Memory B cell (primary cell): ENCODE measurements at regions not wholly inside any gene's neighbourhood (a gene's known extent, or its start where the extent isn't known, plus 50 kb on each side); places are given as distances from the start of the nearest gene placed in this dataset.

Experiments
- ATAC-seq: fragments of 150-1000 bp; cut with Tn5 transposase; 2 replicates; pipeline ENCODE4 v1.10.0; 2021; ENCODE audit warnings: low read depth, mild to moderate bottlenecking, moderate library complexity
- DNase-seq, 2 donors: peaks; one replicate each; pipeline ENCODE4 v3.0.0; 2022; ENCODE audit warnings: low spot score in 2 of 2
- H3K27ac Mint-ChIP-seq: one replicate; pipeline ENCODE4 v1.8.0; 2022; ENCODE audit warnings: mild to moderate bottlenecking, moderate library complexity, mixed read lengths
- H3K27me3 Mint-ChIP-seq: one replicate; pipeline ENCODE4 v1.8.0; 2022; ENCODE audit warnings: mixed read lengths
- H3K36me3 Mint-ChIP-seq: one replicate; pipeline ENCODE4 v1.8.0; 2022; ENCODE audit warnings: mild to moderate bottlenecking, mixed read lengths
- H3K4me1 Mint-ChIP-seq: one replicate; pipeline ENCODE4 v1.8.0; 2022; ENCODE audit warnings: mixed read lengths
- H3K4me3 Mint-ChIP-seq: one replicate; pipeline ENCODE4 v1.8.0; 2022; ENCODE audit warnings: mild to moderate bottlenecking, moderate library complexity, mixed read lengths
- H3K9me3 Mint-ChIP-seq: one replicate; pipeline ENCODE4 v1.8.0; 2022; ENCODE audit warnings: mixed read lengths

GRCh38 chr12:127678945-127679344 lies 588.0 kb upstream of the TMEM132C start:
- H3K27ac Mint-ChIP-seq = no peak overlapping the region
- no peaks in the 10 kb centered on the region for H3K27me3 Mint-ChIP-seq
- ATAC-seq (no peak), DNase-seq (no peak)
- H3K4me1 Mint-ChIP-seq = no peaks in the 10 kb centered on the region
- H3K9me3 Mint-ChIP-seq = no peaks in the 10 kb centered on the region
- H3K4me3 Mint-ChIP-seq = no peak overlapping the region
- H3K36me3 Mint-ChIP-seq = no peaks in the 10 kb centered on the region

GRCh38 chr12:127680516-127680915 lies 586.5 kb upstream of the TMEM132C start:
- Mint-ChIP-seq H3K27ac (no peak overlapping the region), H3K4me3 (no peak overlapping the region), H3K4me1 (no peaks in the 10 kb centered on the region), H3K27me3 (no peaks in the 10 kb centered on the region), H3K9me3 (no peaks in the 10 kb centered on the region), H3K36me3 (no peaks in the 10 kb centered on the region)
- no peak for DNase-seq
- no peak for ATAC-seq

- DNase-seq = no peak
- Mint-ChIP-seq H3K9me3 (no peaks in the 10 kb centered on the region), H3K36me3 (no peaks in the 10 kb centered on the region), H3K4me1 (no peaks in the 10 kb centered on the region), H3K27me3 (no peaks in the 10 kb centered on the region), H3K27ac (no peak overlapping the region), H3K4me3 (no peak overlapping the region)
- ATAC-seq = no peak
Measured at GRCh38 chr12:127681151-127681754, 585.7 kb upstream of the TMEM132C start.

GRCh38 chr12:127685491-127685890 lies 581.5 kb upstream of the TMEM132C start:
- DNase-seq = no peak
- no peak for ATAC-seq
- H3K4me1 Mint-ChIP-seq = no peaks in the 10 kb centered on the region
- no peaks in the 10 kb centered on the region for H3K36me3 Mint-ChIP-seq
- H3K9me3 Mint-ChIP-seq = peaks cover 1% of the 10 kb centered on the region
- H3K27ac Mint-ChIP-seq = no peak overlapping the region
- no peaks in the 10 kb centered on the region for H3K27me3 Mint-ChIP-seq
- no peak overlapping the region for H3K4me3 Mint-ChIP-seq

- no peak for ATAC-seq
- no peak for DNase-seq
- no peak overlapping the region for H3K27ac Mint-ChIP-seq
- no peaks in the 10 kb centered on the region for H3K27me3 Mint-ChIP-seq
- no peak overlapping the region for H3K4me3 Mint-ChIP-seq
- H3K4me1 Mint-ChIP-seq = no peaks in the 10 kb centered on the region
- H3K9me3 Mint-ChIP-seq = peaks cover 1% of the 10 kb centered on the region
- H3K36me3 Mint-ChIP-seq = no peaks in the 10 kb centered on the region
Measured at GRCh38 chr12:127685931-127686330, 581.0 kb upstream of the TMEM132C start.

- Mint-ChIP-seq H3K36me3 (no peaks in the 10 kb centered on the region), H3K4me1 (no peaks in the 10 kb centered on the region), H3K27ac (no peak overlapping the region), H3K9me3 (peaks cover 1% of the 10 kb centered on the region), H3K27me3 (no peaks in the 10 kb centered on the region), H3K4me3 (no peak overlapping the region)
- DNase-seq (no peak), ATAC-seq (no peak)
Measured at GRCh38 chr12:127687181-127687580, 579.8 kb upstream of the TMEM132C start.

- Mint-ChIP-seq H3K9me3 (peaks cover 1% of the 10 kb centered on the region), H3K36me3 (no peaks in the 10 kb centered on the region), H3K27ac (no peak overlapping the region), H3K27me3 (no peaks in the 10 kb centered on the region), H3K4me3 (no peak overlapping the region), H3K4me1 (no peaks in the 10 kb centered on the region)
- ATAC-seq = no peak
- DNase-seq = no peak
Measured at GRCh38 chr12:127688906-127689428, 578.0 kb upstream of the TMEM132C start.

GRCh38 chr12:127690161-127690560 lies 576.8 kb upstream of the TMEM132C start:
- no peak overlapping the region for H3K4me3 Mint-ChIP-seq
- H3K36me3 Mint-ChIP-seq = no peaks in the 10 kb centered on the region
- H3K4me1 Mint-ChIP-seq = no peaks in the 10 kb centered on the region
- H3K27ac Mint-ChIP-seq = no peak overlapping the region
- no peaks in the 10 kb centered on the region for H3K27me3 Mint-ChIP-seq
- no peak for DNase-seq
- ATAC-seq = no peak
- peaks cover 1% of the 10 kb centered on the region for H3K9me3 Mint-ChIP-seq

- no peaks in the 10 kb centered on the region for H3K36me3 Mint-ChIP-seq
- peaks cover 2% of the 10 kb centered on the region for H3K27me3 Mint-ChIP-seq
- no peak for DNase-seq
- H3K9me3 Mint-ChIP-seq = peaks cover 3% of the 10 kb centered on the region
- no peak overlapping the region for H3K4me3 Mint-ChIP-seq
- H3K4me1 Mint-ChIP-seq = no peaks in the 10 kb centered on the region
- no peak for ATAC-seq
- H3K27ac Mint-ChIP-seq = no peak overlapping the region
Measured at GRCh38 chr12:127696963-127697362, 570.0 kb upstream of the TMEM132C start.

GRCh38 chr12:127703026-127703425 lies 563.9 kb upstream of the TMEM132C start:
- H3K27ac Mint-ChIP-seq = no peak overlapping the region
- peaks cover 9% of the 10 kb centered on the region for H3K9me3 Mint-ChIP-seq
- H3K4me1 Mint-ChIP-seq = no peaks in the 10 kb centered on the region
- DNase-seq (no peak), ATAC-seq (no peak)
- H3K36me3 Mint-ChIP-seq = no peaks in the 10 kb centered on the region
- peaks cover 2% of the 10 kb centered on the region for H3K27me3 Mint-ChIP-seq
- H3K4me3 Mint-ChIP-seq = no peak overlapping the region

GRCh38 chr12:127711108-127711507 lies 555.9 kb upstream of the TMEM132C start:
- ATAC-seq (no peak), DNase-seq (no peak)
- Mint-ChIP-seq H3K36me3 (no peaks in the 10 kb centered on the region), H3K27me3 (no peaks in the 10 kb centered on the region), H3K9me3 (no peaks in the 10 kb centered on the region), H3K4me1 (no peaks in the 10 kb centered on the region), H3K4me3 (no peak overlapping the region), H3K27ac (no peak overlapping the region)

GRCh38 chr12:127712561-127712960 lies 554.4 kb upstream of the TMEM132C start:
- no peaks in the 10 kb centered on the region for H3K27me3 Mint-ChIP-seq
- no peak overlapping the region for H3K4me3 Mint-ChIP-seq
- H3K36me3 Mint-ChIP-seq = no peaks in the 10 kb centered on the region
- H3K9me3 Mint-ChIP-seq = no peaks in the 10 kb centered on the region
- no peak overlapping the region for H3K27ac Mint-ChIP-seq
- no peaks in the 10 kb centered on the region for H3K4me1 Mint-ChIP-seq
- ATAC-seq (no peak), DNase-seq (no peak)

- Mint-ChIP-seq H3K4me1 (no peaks in the 10 kb centered on the region), H3K27me3 (no peaks in the 10 kb centered on the region), H3K9me3 (peaks cover 1% of the 10 kb centered on the region), H3K4me3 (no peak overlapping the region), H3K36me3 (no peaks in the 10 kb centered on the region), H3K27ac (no peak overlapping the region)
- no peak for ATAC-seq
- no peak for DNase-seq
Measured at GRCh38 chr12:127716166-127716565, 550.8 kb upstream of the TMEM132C start.

- ATAC-seq = no peak
- no peaks in the 10 kb centered on the region for H3K27me3 Mint-ChIP-seq
Measured at GRCh38 chr12:127717278-127717677, 549.7 kb upstream of the TMEM132C start.

GRCh38 chr12:127720334-127720733 lies 546.6 kb upstream of the TMEM132C start:
- no peak for ATAC-seq
- no peaks in the 10 kb centered on the region for H3K36me3 Mint-ChIP-seq
- H3K9me3 Mint-ChIP-seq = peaks cover 3% of the 10 kb centered on the region
- H3K4me3 Mint-ChIP-seq = no peak overlapping the region
- no peak for DNase-seq
- H3K27me3 Mint-ChIP-seq = no peaks in the 10 kb centered on the region
- no peak overlapping the region for H3K27ac Mint-ChIP-seq
- H3K4me1 Mint-ChIP-seq = no peaks in the 10 kb centered on the region

More at GRCh38 chr12:127717278-127717677, 549.7 kb upstream of the TMEM132C start:
- Mint-ChIP-seq H3K27ac (no peak overlapping the region), H3K4me1 (no peaks in the 10 kb centered on the region), H3K4me3 (no peak overlapping the region), H3K36me3 (no peaks in the 10 kb centered on the region), H3K9me3 (peaks cover 2% of the 10 kb centered on the region)
- DNase-seq = no peak
